Left hindlimb (tissue), 1 donor: ENCODE measurements at regions not wholly inside any gene's neighbourhood (a gene's known extent, or its start where the extent isn't known, plus 50 kb on each side); places are given as distances from the start of the nearest gene placed in this dataset.

ENCODE experiments used
- DNase-seq: peaks from one replicate; pipeline ENCODE4 v3.0.0-alpha.2; 2018

GRCh38 chr9:7287065-7287464 is 512.5 kb downstream of the DMAC1 start:
- DNase-seq, result no peak

GRCh38 chr9:7286101-7286500 is 513.5 kb downstream of the DMAC1 start:
- DNase-seq, result no peak

DNA sequence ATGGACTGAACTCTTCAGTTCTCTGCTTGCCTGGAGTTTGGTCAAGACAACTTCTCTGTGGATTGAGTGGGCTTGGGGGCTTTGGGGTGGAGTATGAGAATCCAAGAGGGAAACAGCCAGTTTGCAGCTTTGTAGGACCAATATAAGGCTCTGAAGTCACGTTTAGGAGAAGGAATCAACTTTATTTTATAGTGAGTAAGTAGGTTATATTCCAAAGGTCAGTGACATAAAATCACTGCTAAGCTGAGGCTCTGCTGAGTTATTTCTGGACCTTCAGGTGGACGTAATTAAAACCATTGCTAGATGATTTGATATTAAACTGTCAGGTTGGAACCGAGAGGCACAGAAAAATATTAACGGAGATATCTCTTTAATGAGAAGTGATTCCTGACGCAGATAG is 514.4 kb downstream of the DMAC1 start:
- no peak for DNase-seq

- no peak for DNase-seq
Observed at GRCh38 chr9:7284517-7284916, 515.1 kb downstream of the DMAC1 start.

- DNase-seq, result no peak
Observed at GRCh38 chr9:7284117-7284516, 515.5 kb downstream of the DMAC1 start.

- no peak for DNase-seq
Observed at GRCh38 chr9:7273575-7273974, 515.8 kb downstream of the KDM4C start.

DNA sequence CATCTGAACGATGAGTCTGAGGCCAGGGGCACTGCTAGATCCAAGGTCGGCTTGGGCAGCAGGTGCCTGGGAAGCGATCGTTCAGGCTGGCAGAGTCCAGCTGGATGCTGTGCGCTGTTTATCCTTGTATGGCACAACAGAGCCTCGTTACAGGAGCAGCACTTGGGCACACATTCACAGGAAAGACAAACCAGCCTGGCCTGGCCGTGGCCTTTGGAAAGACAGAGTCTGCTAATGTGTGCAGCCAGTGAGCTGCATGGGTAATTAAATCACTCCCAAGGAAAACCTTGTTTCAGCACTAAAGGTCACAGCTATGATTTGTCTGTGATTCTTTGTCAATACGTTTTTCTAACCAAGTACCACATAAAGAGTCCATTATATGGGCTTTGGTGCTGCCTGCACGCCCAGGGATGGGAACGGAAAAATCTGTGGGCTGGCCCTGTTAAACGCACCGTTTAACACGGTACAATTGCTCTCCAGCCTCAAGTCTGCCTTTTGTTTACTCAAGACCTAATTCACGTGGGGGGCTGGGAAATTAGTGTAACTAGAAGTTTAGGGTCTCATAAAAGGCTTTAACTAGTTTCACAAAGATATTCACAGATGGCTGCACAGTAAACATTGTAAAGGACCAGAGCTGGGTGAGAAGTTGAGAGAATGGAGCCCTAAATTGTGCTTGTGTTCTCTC is 509.3 kb downstream of the KDM4C start:
- DNase-seq, result no peak

DNA sequence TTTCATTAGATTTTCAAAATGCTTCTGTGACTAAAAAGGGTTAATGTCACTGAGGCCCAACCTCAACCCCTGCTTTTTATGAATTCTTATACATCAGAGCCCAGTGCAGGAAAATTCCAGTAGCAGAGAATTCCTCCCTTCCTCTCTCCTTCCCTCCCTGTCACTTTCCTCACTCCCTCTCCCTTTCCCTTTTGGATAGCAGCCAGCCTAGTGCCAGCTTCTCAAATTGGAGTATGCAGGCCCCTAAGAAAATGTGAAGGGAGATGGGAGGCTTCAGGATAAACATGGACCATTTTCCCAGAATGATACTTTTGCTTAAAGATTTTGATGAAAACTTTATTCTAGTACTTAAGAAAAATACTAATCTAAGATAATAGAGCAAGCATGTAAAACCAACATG is 507.4 kb downstream of the KDM4C start:
- DNase-seq, result no peak

DNA sequence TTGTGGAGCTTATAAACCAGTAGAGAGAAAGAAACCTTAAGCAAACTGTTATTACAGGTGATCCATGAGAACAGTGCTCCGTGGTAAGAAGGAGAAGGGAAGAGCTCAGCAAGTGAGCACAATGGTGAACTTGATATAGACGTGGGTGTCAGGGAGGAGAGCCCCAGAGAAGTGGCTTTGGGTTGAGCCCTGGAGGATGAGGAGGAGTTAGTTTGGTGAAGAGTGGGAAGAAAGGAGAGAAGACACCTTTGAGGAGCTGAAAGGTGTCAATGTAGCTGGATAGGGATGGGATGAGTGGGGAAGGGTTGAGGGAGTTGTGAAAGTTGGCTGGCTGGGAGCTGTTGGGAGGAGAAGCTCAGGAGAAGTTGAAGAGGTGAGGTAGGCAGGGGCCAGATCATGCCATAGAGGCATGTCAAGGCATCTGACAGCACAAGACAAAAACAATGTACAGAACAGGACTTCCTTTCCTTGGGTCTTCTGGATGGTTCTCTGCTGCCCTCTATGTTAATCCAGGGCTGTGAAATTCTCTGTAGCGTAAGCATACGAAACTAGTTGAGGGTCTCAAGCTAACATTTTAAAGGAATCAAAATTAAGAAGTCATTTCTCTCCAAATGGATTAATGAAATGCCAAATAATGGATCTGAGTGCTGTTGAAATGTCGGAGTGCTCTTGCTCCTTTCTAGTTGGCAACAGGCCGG is 501.9 kb downstream of the KDM4C start:
- no peak for DNase-seq

GRCh38 chr9:7258688-7259396 is 501.1 kb downstream of the KDM4C start:
- DNase-seq, result no peak

DNA sequence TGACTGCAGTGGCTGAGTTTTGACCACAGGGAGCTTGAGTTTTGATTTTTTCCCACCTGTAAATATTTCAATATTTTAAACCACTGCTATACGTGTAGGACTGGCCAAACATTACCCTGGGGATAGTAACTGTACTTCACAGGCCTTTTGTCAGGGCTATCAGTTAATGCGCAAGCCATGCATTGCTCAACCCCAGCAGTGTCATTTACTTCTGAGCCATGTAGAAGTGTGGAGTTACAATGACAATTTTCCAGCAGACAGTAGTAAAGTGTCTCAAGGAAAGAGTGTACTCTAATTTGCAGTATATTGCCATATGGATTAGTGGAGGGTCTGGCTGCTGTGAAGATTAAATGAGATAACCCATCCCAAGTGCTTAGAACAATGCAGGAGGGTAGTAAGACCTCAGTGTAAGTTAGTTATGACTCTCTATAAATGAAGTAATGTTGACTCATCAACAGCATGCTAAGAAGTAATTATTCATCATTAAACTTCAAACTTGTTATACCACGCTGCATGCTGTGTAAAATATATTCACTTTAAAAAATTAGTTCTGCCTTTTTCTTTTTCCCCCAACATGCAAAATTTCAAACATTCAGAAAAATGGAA is 489.2 kb downstream of the KDM4C start:
- DNase-seq, result no peak

GRCh38 chr9:7245976-7246580 is 488.3 kb downstream of the KDM4C start:
- DNase-seq, result no peak

- no peak for DNase-seq
Observed at GRCh38 chr9:7243838-7244237, 486.1 kb downstream of the KDM4C start.

- DNase-seq, result no peak
Observed at GRCh38 chr9:7242126-7242525, 484.4 kb downstream of the KDM4C start.

DNA sequence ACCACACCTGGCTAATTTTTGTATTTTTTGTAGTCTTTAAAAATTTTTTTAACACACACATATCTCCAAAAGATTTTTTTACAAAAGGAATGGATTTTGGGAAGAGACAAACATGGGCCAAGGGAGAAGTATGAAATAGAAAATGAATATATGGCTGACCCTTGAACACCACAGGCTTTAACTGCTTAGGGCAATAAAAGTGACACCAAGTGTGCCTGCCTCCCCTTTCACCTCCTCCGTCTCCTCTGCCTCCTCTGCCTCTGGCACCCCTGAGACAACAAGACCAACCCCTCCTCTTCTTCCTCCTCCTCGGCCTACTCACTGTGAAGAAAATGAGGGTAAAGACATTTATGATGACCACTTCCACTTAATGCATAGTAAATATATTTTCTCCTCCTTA is 483.9 kb downstream of the KDM4C start:
- DNase-seq, result no peak

DNA sequence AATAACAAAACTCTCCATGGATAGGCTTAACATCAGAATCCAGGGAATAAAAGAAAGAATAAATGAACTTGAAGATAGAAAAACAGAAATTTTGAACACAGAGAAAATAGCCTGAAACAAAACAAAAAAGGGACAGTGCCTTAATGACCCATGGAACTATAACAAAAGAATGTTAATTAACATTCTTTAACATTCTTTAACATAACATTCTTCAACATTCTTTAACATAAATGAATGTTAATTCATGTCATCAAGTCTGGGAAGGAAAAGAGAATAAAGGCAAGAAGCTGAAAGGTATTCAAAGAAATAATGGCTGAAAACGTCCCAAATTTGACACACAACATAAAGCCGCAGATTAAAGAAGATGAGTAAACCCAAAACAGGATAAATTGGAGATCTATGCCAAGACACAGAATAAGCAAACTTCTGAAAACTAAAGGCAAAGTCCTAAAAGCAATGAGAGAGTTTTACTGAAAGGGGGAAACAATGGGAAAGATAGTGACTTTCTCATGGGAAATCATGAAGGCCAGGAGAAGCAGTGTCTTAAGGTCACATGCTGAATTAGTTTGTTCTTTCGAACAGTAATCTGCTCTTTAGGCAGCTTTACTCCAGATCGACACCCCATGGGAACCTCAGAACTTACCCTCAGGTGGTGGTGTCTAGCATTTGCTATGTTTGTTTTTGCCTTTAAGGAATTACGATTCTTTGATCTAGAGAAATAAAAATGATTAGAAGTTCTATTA is 483.0 kb downstream of the KDM4C start:
- DNase-seq, result no peak

GRCh38 chr9:7239708-7240107 is 481.9 kb downstream of the KDM4C start:
- DNase-seq, result no peak

- DNase-seq, result no peak
Observed at GRCh38 chr9:7238247-7238637, 480.5 kb downstream of the KDM4C start.

DNA sequence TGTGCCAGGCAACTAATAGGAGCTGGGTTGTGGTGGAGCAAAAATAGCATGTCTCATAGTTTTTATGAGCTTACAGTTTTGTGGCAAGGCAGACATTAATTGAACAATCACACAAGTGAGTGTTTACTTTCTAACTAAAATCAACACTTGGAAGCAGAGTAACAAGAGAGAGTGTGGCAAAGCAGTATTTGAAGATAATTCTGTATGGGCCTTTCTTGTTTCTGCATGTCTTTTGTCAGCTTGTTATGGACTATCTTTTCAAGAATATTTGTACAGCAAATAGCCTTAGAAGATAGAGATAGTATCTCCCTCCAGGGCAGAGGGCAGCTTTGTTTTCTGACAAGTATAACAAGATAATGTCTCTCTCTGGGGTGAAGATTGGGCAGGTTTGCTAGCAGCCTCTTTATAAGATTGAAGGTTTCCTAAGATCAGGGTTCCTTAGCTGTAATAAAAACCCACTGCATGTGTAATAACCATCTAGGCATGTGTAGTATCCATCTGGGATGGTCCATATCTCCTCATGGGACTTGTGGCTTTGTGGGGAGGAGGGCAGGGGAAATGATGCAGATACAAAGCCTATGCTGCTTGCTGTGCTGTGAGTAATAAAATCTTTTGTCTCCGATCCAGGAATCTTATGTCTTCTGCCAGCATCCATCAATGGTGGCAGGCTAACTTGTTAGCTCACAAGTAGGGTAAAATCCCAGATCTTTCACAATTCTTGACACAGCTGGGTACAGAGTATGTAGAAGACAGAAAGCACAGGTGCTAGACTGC is 479.9 kb downstream of the KDM4C start:
- DNase-seq, result no peak

GRCh38 chr9:7236186-7236585 is 478.4 kb downstream of the KDM4C start:
- no peak for DNase-seq

DNA sequence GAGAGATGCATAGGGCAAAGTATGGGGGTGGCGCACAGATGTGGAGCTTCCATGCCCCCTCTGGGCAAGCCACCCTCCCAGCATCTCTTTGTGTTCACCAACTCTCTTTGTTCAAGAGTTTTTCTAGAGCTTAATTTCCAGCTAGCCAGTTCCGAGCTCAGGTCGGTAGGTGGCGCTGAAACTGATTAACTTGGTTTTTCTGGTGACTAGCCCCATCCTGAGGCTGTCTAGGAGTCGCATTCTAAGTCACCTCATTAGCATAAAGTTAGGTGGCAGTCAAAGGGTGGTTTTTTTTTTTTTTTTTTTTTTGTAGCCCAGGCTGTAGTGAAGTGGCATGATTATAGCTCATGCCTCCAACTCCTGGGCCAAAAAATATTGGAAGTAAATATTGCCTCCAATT is 476.4 kb downstream of the KDM4C start:
- DNase-seq, result no peak

DNA sequence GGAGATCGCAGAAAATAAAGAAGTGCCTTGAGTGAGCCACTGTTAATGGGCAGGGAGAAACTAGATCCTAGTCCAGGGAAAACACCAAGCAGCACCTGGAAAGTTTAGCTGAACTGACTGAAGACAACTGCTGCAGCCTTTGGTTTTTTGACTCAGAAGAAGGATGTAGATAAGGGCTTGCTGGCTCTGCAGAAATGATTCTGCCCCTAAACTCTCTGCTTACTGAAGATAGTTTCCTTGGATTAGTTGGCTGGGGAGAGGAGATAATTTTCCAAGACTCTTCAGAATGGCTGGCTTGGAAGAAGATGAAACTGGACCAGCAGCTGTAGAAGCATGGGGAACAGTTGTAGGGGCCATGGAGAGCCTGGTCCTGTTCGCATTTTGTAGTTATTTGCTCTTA is 471.8 kb downstream of the KDM4C start:
- no peak for DNase-seq
